HTR-8/SVneo (cell line): ENCODE measurements at regions not wholly inside any gene's neighbourhood (a gene's known extent, or its start where the extent isn't known, plus 50 kb on each side); places are given as distances from the start of the nearest gene placed in this dataset.

Experiments used
- DNase-seq: peaks from one replicate; pipeline ENCODE4 v3.0.0; 2011; ENCODE audit warnings: low spot score, mixed read lengths; ENCODE audit not compliant: insufficient read length
- FAIRE-seq: peaks from 2 replicates; lab custom pipeline; 2011; peaks lifted over from hg19 to GRCh38; lab: Jason Lieb, UNC

DNA sequence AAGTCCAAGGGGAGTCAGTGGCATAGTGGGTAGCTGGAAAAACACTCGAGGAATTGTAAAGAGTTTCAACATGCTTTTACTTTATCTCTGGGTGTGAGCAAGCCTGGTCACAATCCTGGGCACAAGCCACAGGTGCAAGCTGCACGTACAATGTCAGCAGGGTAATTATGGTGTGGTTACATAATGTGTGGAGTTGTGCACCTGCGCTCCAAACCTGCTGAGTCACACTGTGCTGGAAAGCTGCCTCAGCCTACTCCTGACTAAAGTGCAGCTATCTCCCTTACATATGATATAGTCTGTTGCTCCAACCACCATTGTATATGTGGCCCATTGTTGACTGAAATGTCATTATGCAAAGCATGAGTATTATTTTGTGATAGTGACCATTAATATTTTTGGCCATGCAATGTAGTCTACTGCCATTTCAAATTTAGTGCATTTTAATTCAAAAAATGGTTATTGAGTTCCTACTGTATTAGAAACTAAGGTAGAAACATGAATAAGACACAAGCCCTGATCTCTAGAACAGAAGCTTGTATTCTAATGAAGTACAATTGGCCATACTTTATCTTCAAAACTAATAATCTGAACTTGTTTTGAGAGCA is 160.9 kb upstream of the SLC30A5 start:
- FAIRE-seq: no peak
- DNase-seq: no peak

DNA sequence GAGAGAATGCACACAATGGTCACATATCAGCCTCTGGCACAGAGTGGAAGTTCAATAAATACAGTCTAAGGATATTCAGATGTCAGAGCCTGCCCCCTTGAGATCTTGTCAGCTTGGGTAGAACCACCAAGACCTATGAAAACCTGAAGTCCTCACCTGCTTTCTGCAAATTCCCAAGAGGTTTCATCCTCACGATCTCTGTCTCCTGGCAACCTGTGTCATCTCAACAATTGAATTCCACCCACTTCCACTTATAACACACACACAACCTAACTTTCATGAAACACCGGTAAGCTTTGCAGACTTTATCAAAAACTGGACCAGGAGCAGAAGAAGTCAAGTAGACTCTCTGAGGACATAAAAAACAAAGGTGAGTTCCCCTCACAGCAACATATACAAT is 151.6 kb upstream of the SLC30A5 start:
- FAIRE-seq (no peak), DNase-seq (no peak)

DNA sequence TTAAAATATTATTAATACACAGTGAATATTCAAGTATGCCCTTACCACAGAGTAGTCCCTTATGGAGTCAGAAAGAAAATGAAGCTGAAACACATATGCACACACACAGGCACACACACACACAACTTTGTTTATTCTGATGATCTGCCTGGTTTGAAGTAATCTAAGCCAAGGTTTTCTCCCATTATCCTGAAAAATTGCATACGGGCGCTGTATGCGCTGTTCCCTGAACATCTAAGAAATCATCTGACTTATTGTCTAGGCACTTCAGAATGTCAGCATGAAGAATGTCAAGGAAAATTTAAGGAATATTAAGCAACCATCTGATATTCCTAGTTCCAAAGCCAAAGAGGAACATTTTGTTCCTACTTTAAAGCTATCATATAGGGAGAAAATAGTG is 147.1 kb upstream of the SLC30A5 start:
- no peak for DNase-seq
- no peak for FAIRE-seq

DNA sequence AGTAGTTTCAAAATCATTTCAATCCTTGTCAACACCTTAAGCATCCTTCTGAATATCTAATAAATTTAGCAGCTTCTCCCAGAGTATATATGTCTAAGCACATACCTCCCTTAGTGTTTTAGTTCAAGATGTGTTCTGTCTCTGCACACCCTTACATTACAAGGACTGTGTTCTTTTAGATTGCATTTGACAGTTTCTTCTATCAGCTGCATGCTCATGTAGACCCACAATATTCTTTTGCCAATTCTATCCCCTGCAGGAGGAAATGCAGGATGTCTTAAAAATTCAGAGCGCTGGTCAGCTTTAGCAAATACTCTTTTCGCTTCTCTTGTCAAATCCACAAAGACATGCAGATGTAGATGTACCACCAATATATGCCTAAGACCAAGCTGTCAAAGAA is 145.8 kb upstream of the SLC30A5 start:
- no peak for FAIRE-seq

DNA sequence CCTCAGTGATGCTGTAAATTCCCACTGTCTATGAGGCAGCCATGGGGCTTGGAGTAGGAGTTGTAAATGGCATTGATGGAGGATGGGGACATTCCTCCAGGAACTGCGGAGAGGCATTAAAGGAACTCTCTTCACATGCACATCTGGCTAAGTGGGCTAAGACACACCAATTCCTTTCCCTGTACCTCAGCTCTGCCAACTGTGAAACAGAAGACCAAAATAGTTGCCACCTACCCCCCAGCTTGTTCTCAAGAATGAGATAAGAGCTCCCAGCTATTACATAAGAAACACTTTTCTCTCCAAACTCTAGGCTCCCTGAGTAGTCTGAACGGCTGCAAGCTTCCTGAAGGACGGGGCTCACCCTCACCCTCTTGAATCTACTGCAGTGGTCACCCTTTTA is 144.6 kb upstream of the SLC30A5 start:
- DNase-seq (no peak), FAIRE-seq (no peak)

More for the DNA sequence above, 145.8 kb upstream of the SLC30A5 start:
- DNase-seq: no peak

DNA sequence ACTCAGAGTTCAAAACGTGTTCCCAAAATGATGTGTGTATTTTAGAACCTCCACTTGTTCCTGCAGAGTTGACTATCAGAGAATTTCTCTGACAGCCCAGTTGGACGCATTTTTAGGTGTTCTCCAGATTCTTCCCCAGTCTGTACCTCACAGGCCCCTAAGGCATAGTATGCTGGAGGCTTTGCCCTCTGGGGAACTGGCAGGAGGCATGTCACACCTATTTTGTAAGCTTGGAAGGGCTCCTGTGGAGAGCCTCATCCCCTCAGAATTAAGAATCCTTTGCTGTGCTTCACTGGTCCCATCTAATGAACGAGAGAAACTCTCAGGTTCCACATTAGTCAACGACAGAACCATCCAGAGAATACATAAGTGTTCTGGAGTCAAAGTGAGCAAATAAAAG is 144.1 kb upstream of the SLC30A5 start:
- DNase-seq: no peak

DNA sequence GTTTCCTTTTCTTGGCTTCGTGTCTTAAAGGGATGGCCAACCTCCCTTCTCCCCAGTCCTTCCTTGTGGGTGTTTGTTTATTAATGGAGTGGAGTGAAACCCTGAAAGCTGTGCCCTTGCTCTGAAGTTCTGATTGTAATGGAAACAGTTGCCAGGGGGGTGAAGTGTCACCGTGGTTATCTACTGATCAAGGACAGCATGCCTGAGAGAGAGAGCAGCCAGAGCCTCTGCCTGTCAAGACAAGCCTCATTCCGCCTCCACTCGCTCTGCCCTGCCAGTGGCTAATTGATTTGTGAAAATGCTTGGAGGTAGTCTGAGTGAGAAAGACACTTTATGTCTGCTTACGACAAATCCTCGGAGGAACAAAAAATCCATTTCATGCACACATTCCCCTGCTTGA is 143.7 kb upstream of the SLC30A5 start:
- FAIRE-seq (no peak), DNase-seq (peak; percentile 6)

More for the DNA sequence above, 144.1 kb upstream of the SLC30A5 start:
- no peak for FAIRE-seq

DNA sequence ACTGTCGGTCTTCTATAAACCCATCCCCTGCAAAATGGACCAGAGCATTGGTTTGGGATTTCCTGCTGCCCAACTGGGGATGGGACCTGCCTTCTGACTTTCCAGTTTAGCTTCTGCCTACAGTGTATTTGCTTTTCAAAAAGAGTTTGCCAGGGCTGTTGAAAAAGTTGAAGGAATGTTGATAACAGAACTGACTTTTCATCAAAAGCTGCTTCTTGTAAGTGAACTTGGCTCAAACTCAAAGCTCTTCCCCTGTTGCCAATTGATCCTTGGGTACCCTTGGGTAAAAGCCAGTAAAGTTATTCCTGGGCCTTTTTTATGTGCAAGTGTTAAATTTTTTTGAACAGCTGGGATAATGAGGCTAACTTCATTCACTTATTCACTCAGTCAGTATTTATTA is 142.9 kb upstream of the SLC30A5 start:
- no peak for FAIRE-seq
- no peak for DNase-seq

DNA sequence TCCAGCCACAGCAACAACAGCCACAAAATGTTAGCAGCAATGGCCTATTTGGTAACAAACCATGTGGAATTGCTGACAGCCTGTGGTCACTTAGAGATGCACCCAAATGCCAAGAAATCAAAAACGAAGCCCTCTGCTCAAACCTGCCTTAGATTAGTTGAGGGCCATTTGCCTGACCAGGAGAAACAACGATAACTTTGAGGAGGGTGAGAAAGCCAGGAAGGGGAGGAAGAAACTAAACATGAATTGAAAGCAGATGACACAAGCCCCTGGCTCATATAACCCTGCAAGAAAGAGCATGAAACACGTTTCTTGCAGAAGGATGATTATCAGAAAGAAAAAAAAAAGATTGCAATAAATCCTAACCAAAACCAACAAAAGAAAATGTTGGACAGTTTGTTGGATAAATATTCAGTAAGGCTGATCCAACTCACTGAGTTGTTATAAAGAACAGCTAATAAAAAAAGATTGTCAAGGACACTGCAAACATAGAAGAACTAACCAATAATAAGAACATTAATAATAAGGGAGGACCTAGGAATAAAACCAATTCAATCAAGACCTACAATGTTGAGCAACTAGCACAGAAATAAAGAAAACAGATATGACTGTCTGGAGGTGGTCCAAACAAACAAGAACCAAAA is 140.5 kb upstream of the SLC30A5 start:
- no peak for DNase-seq
- FAIRE-seq: no peak

DNA sequence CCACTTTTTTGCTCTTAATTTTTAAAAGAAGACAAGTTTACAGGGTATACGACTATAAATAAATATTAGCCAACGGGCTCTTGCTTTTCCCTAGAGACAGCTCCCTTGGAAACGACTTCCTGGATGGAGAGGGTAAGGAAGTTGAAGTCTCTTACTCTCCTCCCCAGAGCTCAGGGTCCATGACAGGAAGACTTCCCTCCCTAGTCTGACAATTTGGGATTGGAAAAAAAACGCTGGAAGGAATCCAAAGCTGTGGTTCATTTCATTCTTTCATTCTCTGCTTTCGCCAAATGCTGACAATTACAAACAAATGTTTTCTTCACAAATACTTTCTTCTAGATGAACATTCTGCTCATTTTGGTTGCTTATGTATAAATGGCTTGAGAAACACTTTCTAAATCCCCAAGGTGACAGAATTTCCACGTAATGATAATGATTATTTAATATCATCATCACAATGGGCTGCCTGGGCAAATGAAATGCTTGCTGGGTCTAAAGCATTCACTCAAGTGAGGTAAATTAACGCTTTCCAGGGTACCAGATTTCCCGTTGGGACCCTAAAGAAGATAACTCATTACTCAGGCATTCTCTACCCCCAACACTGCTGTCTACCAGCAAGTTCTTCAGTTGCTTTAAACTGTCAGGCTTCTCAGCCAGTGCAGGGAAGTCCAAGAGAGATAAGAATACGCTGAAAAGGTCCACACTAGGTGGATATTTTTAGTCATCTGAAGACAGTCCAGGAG is 139.8 kb upstream of the SLC30A5 start:
- DNase-seq (no peak), FAIRE-seq (no peak)

DNA sequence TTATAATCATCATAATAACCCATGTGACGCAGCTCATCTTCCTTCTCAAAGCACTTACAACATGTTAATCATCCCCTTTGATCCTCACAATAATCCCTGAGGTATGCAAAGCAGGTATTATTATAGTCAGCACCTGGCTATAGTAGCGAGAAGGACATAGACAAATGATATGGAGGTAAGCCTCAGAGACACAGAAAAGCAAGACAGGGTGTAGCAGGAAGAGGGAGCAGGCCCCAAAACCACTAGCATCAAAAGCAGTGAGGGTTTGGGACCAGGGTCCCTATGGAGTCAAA is 139.2 kb upstream of the SLC30A5 start:
- DNase-seq: no peak
- no peak for FAIRE-seq

DNA sequence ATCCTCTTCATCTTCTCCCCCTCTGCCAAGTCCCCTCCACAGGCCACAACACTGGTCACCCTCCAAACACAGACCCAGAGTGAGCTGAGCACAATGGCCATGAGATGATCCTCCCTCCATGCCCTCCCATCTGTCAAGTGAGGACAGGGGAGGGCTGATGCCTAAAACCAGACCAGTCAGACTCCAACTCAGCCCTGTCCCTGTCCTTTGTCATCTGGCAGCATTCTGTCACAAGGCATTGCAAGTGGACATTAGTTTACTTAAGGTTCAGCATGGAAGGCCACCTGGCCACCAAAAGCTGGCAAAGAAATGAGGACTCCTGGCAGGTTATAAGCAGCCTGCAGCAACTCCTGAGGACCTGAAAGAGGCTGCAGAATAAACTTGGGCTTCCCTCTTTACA is 136.2 kb upstream of the SLC30A5 start:
- FAIRE-seq: no peak

DNA sequence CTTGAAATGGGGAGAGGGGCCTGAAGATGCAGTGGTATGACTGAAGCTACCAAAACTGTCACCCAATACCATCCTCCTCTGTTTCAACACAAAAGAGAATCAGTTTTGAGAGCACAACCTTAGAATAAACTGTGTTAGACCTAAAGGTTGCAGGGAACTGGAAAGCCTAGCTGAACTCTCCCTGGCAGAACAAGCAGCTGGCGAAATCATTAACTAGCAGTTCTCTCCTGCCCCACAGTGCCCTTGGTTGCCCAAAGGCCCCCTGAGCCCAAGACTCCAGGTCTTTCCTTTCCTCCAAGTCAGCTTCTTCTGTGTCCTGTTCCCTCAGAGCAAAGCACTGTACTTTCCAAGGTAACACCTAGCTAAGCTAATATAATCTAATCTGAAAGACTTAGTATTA is 135.4 kb upstream of the SLC30A5 start:
- DNase-seq: no peak
- no peak for FAIRE-seq

More for the DNA sequence above, 136.2 kb upstream of the SLC30A5 start:
- no peak for DNase-seq

DNA sequence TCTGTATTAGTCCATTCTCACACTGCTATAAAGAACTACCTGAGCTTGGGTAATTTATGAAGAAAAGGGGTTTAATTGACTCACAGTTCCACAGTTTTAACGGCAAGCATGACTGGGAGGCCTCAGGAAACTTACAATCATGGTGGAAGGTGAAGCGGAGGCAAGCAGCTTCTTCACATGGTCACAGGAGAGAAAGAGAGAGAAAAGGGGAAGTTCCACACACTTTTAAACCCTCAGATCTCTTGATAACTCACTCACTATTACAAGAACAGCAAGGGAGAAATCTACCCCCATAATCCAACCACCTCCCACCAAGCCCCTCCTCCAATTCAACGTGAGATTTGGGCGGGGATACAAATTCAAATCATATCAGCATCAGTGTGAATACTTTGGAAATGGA is 133.4 kb upstream of the SLC30A5 start:
- FAIRE-seq (no peak), DNase-seq (no peak)

DNA sequence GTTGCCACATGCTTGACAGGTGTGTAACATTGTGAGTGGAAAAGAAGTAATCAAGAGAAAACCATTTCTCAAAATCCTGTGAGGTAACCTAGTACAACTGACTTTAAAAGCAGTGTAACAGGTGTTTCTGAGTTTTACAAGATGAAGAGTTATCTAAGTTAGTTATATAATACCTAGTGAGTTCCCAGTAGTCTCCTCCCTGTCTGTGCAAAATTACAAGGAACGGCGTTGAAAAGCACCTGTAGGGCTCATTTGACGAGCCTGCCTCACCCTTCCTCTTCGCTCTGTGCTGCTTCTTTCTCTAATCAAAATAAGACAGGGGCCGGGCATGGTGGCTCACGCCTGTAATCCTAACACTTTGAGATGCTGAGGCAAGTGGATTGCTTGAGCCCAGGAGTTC is 132.9 kb upstream of the SLC30A5 start:
- DNase-seq (no peak), FAIRE-seq (no peak)

DNA sequence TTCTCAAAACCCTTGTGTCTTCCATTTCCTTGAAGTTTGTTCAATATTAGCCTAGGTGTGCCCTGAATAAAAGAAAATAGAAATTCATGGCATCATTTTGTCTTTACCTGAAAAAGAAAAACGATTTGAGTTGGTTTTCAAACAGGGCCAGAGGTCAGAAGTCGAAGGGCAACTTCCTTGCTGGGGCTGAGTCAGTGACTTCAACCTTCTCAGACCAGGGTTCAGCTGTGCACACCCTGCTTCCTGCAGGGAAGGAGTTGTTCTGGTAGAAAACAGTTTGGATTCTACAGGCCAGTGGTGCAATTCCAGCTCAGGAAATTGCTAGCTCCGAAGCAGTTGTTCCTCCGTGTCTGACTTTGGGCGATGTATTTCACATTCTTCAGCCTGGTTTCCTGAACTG is 132.1 kb upstream of the SLC30A5 start:
- DNase-seq (no peak), FAIRE-seq (no peak)

DNA sequence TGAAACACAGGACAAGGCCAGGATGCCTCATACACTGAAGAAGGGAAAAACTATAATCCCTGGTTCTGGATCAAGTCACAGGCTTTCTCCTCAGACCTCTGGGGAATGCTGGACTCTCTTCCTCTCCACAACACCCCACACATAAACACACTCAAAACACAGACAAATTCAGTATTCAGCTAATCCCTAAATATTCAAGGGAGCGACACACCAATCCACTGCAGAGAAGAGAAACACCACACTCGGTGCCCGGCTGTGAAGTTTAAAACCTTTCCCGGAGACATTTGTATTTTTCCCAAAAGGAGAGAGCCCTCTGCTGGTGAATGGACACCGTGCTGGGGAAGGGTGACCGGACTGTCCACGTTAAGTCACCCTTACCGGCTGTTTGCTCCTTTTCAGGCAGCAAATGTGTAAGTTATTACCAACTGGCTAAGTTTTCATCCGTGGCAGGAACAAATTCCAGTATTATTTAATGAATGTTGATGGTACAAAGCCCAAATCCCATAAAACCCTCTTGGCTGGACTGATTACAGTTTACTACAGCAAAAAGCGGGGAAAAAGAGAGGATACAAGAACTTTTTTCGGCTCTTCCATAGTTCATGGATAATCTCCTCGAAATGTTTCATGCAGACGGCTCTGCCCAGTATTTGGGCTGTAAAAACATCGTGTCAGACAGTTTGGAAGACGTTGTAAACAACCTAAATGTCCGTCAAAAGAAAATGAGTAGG is 130.9 kb upstream of the SLC30A5 start:
- peak; percentile 20 for FAIRE-seq
- peak; percentile 69 for DNase-seq

DNA sequence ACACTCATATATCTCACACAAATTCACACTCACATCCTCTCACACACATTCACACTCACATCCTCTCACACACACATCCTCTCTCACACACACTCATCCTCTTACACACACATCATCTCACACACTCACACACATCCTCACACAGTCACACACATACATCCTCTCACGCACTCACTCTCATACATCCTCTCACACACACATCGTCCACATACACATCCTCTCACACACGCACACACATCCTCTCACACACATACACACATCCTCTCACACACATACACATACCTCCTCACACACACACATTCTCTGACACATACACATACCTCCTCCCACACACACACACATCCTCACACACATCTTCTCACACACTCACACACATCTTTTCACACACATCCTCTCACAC is 129.1 kb upstream of the SLC30A5 start:
- FAIRE-seq (peak; percentile 99), DNase-seq (no peak)

DNA sequence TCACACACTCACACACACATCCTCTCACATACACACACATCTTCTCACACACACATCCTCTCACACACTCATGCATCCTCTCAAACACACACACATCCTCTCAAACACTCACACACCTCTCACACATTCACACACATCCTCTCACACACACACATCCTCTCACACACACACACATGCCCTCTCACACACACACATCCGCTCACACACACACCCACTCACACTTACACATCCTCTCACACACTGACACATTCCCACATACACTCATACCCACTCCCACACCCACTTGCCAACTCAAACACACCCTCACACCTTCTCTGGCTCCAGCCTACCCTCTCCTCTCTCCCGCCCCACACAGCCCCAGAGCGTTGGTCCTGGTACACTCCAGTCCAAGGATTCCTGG is 127.9 kb upstream of the SLC30A5 start:
- FAIRE-seq (no peak), DNase-seq (no peak)

DNA sequence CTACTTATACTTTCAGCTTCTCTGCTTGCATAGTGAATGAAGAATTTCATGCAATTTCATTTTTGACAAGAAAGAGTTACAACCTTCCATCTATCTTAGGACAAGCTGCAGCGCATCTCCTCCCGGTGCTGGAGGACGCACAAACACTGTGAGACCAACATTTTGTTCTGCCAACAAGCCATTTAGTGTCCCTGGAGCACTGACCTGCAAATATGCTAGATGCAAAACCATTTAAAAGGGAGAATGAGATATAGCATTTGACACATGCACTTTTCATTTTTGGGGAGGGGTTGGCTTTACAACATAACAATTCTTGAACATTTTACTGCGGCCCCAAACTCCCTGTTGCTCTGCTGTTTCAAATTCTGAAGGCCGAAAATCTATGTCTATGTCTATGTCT is 127.2 kb upstream of the SLC30A5 start:
- DNase-seq (no peak), FAIRE-seq (no peak)

DNA sequence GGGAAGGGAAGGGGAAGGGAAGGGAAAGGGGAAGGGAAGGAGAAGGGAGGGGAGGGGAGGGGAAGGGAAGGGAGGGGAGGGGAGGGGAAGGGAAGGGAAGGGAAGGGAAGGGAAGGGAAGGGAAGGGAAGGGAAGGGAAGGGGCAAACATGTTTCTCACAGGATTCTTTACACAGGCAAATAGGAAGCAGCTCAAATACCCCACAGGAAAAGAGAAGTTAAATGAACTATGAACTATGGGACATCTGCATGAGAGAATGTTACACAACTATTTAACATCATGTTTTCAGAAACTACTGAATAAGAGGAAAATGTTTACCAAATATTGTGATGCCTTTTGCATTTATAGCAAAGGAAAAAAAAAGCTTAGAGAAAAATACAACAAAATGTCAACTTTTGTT is 125.4 kb upstream of the SLC30A5 start:
- FAIRE-seq (no peak), DNase-seq (no peak)
